ENCODE measurements at regions not wholly inside any gene's neighbourhood (a gene's known extent, or its start where the extent isn't known, plus 50 kb on each side); places are given as distances from the start of the nearest gene placed in this dataset.

GRCh38 chr10:31124852-31125251 lies 93.2 kb upstream of the ZNF438 start:
- no peak for DNase-seq (ENCODE audit: low read depth, low spot score)
- no peak overlapping the region for H2AFZ ChIP-seq (ENCODE audit: low read depth, low read length, poor library complexity, severe bottlenecking)
- no peaks in the 10 kb centered on the region for H4K20me1 ChIP-seq (ENCODE audit: insufficient read depth)
- no peak overlapping the region for H3K27ac ChIP-seq (ENCODE audit: low read depth, low read length)
- H3K4me3 ChIP-seq (replicated peaks in 1 of 2; ENCODE audit: low read depth in 1 of 2, low read length in 2 of 2) = no peak overlapping the region
- H3K9me3 ChIP-seq (ENCODE audit: control insufficient read depth in 1 of 2, insufficient read depth in 1 of 2, low read depth in 1 of 2, low read length in 2 of 2) = no peaks in the 10 kb centered on the region
- H3K36me3 ChIP-seq (ENCODE audit: control insufficient read depth in 1 of 2, insufficient read depth in 2 of 2, low read length in 2 of 2) = no peaks in the 10 kb centered on the region
- TF ChIP-seq MAX (IDR thresholded peaks at IDR 0.05) (no peak), RAD21 (IDR thresholded peaks at IDR 0.05; ENCODE audit: low read depth) (no peak), CTCF (IDR thresholded peaks at IDR 0.05 in 2 of 3, conservative IDR thresholded peaks at IDR 0.05 in 1 of 3; ENCODE audit: borderline replicate concordance in 1 of 3, insufficient read depth in 1 of 3, low read depth in 2 of 3, low read length in 2 of 3) (no peak), CEBPB (IDR thresholded peaks at IDR 0.05; ENCODE audit: low read depth) (no peak), POLR2AphosphoS5 (IDR thresholded peaks at IDR 0.05; ENCODE audit: low read depth, low read length) (no peak), REST (IDR thresholded peaks at IDR 0.05; ENCODE audit: low read depth) (no peak), EZH2 (IDR thresholded peaks at IDR 0.05) (no peak), CBX3 (IDR thresholded peaks at IDR 0.05; ENCODE audit: low read depth) (no peak), SRF (IDR thresholded peaks at IDR 0.05; ENCODE audit: low read depth) (no peak), SIN3A (IDR thresholded peaks at IDR 0.05; ENCODE audit: low read depth) (no peak)
- no peak overlapping the region for H3K9ac ChIP-seq (ENCODE audit: low read length)
- H3K79me2 ChIP-seq (ENCODE audit: insufficient read depth, low read length) = no peaks in the 10 kb centered on the region
- H3K4me2 ChIP-seq (ENCODE audit: low read length) = no peak overlapping the region
- intact Hi-C loops (cut with micrococcal nuclease) = no loop called here
- CTCF ChIA-PET = no interaction called here
- BruUV-seq (replicated peaks) = no TSS peak
- POLR2A ChIA-PET = no interaction called here
- no peaks in the 10 kb centered on the region for H3K27me3 ChIP-seq (ENCODE audit: insufficient read depth, low read length)
- RAD21 ChIA-PET (ENCODE audit: low non-redundant PET in 1 of 2, low total read pairs in 2 of 2, uncharacterized antibody in 2 of 2, unreplicated experiment in 2 of 2) = no interaction called here
- no peak for ATAC-seq
- peaks cover 0 to 4% of the 10 kb centered on the region in 2 experiments; a peak in 1 of 4 replicates for H3K4me1 ChIP-seq (ENCODE audit: control insufficient read depth in 1 of 2, insufficient read depth in 2 of 2, low read length in 2 of 2)
- H3K9me2 ChIP-seq (ENCODE audit: insufficient read depth) = no peaks in the 10 kb centered on the region
